ENCODE measurements at regions not wholly inside any gene's neighbourhood (a gene's known extent, or its start where the extent isn't known, plus 50 kb on each side); places are given as distances from the start of the nearest gene placed in this dataset.

DNA sequence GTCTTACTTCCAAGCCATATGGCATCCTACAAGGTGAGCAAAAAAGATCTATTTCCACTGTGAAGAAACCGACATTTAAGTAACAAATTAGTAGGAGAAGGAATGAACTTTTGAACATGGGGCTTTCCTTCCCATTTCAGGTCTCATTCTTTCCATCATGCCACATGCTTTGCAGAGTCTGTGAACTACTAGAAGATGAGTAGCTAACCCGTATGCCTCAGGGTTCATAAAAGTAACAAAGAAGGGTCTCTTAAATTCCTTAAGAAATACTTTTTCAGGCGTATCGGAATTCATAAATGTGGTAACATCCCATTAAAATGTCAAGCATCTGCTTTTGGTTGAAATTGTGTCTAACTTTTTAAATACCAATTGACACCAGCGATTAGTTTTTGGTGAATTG, 81.3 kb upstream of the TNS3 start:
- no peak for DNase-seq

DNA sequence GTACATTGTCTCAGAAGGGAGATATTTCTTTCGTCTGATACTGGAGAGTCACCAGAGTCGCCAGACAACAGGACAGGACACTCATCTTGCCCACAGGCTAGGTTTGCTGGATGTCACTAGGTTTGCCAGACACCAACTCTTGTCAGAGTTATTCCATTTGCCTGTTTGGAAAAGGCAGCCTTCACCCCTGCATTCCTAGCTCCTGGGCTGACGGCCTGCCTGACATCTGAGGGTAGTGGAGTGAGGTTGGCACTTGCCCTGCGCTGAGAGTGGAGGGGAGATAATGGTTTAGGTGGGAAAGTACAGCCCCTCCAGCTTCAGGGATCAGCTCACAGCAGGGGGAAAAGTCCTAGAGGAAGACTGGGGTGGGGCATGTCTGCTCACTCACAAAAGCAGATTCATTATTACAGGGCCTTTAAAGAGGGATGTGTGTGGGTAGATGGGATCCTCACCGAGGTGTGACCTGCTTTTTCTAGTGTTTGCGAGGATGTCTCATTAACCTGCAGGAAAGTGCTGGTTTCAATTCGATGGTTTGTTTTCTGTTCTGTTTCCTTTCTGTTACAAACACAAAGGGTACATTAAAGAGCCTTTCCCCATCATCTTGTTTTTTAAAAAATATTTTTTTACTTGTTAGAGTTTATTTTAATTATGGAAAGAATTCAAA, 79.3 kb upstream of the TNS3 start:
- no peak for DNase-seq

DNA sequence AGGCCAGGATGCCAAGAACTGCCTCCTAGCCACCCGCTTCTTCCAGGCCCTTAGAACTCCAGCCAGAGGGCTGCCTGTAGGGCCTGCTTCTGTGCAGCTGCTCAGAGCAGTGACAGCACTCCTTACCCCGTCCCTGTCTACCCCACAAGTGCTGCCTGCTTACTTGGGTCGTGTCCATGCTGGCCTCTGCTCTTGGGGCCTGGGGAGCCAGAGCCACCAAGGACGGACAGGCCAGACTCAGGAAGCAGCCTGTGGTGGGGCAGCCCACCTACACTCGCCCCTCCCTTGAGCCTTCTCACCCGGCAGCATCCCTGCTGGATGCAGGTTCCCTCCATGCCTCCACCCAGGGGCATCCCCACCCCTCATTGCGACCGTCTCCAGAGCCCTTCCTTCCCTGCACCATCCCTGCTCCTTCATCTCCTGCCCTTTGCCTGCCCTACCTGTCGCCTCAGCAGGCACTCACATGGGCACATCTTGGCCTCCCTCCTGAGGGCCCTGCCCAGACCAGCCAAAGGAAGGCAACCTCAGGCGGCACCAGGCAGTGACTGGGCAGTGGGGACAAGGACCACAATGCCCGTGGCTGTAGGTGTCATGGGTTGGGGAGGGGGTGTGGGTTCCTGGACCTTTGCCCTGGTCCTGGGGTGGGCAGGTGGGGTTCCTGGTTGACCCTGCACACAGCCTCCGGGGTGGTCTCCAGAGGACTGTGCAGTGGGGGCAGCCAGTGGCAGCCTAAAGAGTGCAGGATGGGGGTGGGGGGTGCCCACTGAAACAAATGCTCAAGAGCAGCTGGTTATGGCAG, 78.0 kb upstream of the TNS3 start:
- DNase-seq, result no peak

DNA sequence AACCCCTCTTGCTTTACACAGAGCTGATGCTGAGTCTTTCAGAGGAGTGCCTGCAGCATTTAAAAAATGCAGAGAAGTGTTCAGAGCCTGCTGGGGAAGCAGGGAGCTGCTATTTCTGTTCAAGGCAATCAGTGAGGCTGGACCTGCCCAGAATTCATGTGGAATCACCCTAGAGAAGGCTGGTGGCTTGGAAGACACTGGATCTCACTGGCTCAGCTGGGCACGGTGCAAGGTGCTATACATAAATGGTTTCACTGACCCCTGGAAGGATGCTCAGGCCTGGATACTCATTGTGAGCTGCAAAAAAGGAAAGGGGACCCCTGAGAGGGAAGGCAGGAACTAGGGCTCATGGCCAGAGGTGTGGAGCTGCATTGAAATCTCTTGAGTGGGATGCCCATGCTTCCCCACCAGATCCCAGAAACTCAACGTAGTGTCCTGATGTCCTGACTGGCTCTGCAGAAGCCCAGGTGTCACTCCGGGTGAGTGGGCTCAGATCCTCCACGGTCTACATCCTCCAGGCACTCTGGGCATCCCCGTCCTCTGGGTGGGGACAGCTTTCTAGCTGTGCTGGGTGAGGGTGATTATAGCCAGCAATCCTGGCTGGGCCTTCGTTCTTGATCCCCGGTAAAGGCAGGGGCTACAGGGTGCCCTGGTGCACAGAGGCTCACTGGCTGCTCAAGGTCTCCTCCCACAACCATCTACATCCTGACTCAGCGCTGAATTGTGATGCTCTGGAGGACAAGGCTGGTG, 77.2 kb upstream of the TNS3 start:
- no peak for DNase-seq

DNA sequence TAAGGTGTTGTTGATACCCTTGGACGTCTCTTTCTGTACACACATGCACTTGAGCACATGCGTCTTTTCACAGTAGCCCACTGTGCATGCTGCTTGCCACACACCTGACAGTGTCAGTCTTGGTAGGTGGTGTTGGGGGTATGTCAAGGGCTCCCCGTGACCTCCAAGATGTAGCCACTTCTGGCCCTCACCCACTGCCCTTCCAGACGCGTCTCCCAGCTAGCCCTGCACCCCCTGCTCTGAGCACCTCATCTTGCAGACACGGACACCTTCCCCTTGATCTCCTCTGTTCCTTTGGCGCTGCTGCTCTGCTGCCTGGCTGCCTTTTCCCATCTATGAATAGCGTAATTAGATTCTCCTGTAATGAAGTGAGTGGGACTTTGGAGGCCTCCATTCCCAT, 75.2 kb upstream of the TNS3 start:
- no peak for DNase-seq

DNA sequence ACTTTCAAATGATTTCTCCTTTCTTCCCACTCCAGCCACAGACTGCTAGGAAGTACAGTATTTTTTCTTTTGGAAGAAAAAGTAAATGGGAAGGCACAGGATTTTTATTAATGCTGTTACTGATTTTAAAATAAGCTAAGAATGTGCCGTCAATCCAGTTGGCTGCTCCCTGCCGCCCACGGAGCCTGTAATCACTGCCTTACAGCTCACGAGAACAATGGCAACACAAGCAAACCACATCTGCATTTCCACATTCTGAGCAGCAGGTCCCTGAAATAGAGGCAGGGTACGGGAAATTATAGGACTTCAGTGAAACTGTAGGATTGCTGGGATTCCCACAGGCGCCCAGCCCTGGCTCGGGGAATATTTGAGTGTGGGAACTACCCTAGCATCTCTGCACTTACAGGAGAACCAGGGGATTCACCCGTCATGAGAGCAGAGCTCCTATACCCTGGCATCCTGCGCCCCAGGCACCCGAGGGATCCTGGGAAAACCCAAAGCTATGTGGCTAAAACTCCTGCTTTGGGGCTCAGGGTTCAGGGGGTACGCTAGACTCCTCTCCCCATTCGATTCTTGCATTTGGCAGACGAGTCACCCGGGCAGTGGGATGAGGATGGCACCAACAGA, 72.9 kb upstream of the TNS3 start:
- no peak for DNase-seq

DNA sequence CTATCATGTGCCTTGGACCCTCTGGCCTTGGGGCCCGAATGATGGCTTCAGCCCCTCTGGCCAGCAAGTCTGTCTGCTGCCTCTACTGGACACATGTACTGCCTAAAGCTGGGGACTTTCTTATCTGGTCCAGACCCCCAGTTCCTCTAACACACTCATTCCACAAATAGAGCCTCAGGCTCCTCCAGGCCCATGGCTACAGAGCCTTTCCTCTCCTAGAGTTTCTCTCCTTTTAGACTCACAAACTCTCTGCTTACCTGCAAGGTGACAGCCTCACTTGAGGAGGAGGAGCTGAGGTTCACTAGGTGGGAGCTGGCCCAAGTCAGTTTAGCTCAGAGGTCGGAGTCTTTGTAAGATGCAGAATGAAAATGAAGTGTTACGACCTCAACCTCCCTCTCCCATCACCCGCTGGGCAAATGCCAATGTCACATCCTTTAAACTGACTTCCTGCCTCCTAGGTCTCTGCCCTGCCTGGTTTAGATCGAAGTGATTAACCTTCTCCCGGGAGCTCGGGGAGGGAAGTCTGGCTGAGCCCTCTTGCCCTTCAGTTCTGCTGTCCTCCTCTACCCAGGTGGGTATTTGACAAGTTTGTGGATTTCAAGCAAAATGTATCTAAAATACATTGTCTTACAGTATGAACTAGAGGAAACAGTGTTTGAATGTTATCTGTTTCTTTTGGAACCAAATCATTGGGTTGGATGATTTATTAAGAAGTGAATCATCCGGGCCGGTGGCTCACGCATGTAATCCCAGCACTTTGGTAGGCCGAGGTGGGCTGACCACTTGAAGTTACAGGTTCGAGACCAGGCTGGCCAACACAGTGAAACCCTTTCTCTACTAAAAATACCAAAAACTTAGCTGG, 71.9 kb upstream of the TNS3 start:
- DNase-seq, result no peak

DNA sequence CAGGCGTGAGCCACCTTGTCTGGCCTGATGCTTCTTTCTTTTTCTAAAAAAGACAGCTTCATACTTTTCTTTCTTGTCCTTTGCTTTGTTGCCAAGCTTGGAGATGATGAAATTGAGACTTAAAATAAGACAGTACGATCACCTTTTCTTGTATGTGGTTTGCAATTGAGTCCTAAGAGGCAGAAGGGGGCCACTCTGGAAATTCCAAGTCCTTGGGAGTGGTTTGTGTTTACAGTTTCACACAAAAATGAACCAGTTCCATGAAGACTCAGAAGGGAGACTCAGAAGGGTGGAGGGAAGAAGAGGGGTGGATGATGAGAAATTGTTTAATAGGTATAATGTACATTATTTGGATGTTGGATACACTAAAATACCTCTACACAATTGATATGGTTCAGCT, 70.7 kb upstream of the TNS3 start:
- no peak for DNase-seq

DNA sequence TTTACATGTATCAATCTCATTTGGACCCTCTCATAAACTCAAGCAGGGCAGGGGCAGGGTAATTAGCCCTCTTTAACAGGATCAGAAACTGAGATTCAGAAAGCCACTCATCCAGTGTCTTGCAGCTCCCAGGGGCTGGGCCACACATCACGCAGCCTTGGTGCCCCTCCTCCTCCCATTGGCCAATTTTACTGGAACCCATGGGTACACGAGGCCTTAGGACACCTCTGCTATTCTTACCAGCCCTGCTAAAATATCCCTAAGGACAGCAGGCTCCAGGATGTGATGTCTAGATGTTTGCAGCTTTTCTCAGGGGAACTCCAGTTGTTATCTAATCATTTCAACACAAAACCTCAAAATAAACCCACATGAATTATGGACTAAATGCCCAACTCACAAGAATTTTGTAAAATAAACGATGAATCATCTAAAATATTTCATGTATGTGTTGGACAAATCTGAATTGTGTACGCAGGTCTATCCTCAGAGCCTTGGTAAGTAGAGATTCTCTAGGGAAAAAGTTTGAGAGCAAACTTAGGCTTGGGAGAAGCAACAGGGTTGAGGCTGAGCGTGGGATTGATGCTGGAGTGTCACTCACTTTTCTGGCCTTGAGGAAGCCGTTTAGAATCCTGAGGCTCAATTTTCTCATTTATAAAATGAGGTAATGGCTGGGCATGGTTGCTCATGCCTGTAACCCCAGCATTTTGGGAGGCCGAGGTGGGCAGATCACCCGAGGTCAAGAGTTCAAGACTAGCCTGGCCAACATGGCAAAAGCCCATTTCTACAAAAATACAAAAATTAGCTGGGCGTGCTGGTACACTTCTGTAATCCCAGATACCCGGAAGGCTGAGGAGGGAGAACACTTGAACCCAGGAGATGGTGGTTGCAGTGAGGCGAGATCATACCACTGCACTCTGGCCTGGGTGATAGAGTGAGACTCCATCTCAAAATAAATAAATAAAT, 69.7 kb upstream of the TNS3 start:
- DNase-seq, result no peak

DNA sequence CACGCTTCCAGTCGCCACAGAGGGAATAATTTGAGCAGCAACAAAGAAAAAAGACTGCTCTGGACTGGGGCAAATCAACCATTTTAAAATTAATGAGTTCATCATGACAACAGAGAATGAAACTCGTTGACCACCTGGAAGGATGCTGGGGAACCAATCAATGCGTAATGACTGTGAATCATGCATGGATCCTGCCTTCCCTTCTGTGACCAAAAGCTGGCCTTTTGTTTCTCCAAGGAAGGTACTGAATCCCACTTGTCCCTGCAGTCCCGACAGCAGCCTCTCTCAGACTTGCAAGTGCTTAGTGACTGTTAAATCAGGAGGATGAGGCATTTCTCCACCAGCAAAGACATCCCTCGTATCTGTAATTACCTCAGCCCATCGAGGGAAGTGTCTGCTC, 68.0 kb upstream of the TNS3 start:
- peak; percentile 31 for DNase-seq

DNA sequence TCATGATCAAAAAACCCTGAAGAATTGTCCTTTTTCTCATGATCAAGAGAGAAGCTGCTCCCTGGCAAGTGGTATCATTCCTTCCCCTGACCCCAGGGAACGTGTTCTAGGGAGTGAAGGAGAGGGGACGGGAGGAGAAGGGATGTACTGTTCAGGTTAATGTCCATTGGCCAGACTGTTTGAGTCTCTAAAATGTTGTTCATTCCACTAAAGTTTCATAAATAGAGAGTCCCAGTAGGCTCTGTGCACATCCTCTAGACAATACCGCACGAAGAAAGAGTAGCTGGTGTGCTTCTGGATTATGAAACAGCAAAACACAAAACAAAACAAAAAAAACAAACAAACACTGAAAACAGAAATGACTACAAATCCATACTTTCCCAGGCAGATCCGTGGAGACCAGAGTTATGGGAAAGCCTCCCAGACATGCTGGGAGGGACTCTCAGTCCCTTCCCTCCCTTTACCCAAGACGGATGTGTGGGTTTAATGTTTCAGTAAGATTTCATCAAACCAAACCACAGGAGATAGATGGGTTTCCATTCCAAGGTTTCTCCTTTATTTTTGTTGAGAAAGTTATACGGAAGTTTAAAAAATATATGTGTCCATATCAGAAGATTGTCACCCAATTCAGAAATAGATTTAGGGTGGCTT, 66.5 kb upstream of the TNS3 start:
- no peak for DNase-seq

DNA sequence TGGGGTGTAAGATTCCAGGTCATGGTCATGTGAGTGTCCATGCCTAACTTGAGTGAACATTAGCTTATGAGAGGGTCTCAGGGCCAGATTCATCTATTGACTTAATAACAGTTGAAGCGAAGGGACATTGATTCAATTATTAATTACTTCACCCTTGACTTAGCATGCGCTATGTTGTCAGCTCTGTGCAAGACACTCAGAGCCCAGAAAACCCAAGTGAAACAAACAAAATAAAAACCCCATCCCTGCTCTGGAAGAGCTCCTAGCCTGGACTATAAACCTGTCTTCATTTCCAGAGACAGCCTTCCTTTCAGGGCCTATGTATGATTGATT, 66.0 kb upstream of the TNS3 start:
- DNase-seq, result no peak

DNA sequence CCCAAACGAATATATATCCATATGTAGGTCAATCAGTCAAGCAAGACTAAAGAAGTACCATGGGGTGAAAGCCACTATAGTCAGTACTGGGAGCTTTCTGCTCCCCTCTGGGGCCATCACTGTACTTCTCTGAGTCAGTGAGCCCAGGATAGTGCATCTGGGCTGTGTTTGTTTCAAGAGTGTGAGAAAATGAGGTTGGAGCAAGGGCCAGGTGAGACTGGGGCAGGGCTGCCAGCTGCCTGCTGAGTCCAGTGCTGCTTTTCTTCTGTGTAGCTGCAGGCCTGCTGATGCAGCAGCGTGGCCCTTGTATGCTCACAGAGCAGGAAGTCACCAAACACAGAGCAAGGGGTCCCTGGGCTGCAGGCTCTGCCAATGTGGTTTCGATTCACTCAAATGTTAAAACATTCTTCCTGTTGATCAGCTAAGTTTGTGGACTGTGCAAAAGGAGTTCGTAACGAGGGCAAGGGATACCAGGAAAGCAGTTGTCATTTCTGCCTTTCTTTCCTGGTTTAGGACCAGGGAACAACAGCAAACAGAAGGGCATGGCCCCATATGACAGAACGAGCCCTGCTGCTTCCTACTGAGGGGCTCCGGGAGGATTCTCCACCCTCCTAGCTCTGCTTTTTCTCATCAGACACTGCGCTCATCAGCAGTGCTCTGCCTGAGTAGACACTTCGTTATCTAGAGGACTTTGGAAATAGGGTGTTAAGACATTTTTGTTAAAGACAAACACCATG, 65.4 kb upstream of the TNS3 start:
- DNase-seq, result peak; percentile 69

DNA sequence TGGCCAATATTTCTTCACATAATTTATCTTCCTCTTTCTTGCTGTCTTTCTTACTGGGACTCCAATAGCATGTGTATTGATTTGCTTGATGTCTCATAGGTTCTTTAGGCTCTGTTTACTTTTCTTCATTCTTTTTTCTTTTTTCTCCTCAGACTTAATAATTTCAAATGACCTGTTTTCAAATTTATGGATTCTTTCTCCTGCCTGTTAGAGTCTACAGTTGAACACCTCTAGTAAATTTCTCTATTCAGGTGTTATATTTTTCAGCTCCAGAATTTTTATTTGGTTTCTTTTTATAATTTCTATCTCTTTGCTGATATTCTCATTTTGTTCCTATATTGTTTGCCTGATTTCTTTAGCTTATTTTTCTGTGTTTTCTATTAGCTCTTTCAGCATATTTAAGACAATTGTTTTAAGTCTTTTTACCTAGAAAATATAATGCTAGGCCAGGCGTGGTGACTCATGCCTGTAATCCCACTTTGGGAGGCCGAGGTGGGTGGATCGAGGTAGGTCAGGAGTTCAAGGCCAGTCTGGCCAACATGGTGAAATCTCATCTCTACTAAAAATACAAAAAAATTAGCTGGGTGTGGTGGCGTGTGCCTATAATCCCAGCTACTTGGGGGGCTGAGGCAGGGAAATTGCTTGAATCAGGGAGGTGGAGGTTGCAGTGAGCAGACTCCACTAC, 61.9 kb upstream of the TNS3 start:
- no peak for DNase-seq

DNA sequence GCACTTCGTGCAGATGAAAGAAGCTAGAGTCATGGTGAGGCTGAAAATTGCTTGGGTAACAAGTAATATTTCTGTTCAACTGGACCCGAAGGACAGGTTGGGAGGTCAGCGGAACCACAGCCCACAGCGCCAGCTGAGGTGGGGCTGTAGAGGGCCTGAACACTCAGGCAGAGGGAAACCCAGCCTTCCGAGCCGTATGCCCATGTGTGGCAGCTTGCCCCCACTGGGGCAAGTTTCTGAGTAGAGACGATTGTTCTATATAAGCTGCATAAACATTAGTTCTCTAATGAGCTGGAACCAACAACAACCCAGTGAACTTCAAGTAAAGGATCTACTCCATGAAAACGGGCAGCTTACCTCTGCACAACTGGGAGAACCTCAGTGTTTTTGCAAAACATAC, 58.4 kb upstream of the TNS3 start:
- no peak for DNase-seq

DNA sequence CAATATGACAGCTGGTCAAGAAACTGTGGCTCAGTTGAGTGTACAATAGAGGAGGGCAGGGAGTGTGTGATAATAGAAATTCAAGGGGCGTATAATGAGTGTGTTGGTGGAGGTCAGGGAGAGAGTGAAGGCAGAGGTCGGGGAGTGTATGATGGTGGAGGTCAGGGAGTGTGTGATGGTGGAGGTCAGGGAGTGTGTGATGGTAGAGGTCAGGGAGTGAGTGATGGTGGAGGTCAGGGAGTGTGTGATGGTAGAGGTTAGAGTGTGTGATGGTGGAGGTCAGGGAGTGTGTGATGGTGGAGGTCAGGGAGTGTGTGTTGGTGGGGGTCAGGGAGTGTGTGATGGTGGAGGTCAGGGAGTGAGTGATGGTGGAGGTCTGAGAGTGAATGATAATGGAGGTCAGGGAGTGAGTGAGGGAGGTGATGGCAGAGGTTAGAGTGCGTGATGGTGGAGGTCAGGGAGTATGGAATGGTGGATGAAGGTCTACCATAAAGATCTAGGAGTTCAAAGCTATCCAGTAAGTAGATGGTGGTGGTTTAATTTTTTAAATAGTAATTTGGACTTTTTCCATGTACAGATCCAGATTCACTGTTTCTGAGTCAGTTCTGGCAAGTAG, 57.7 kb upstream of the TNS3 start:
- DNase-seq, result no peak

DNA sequence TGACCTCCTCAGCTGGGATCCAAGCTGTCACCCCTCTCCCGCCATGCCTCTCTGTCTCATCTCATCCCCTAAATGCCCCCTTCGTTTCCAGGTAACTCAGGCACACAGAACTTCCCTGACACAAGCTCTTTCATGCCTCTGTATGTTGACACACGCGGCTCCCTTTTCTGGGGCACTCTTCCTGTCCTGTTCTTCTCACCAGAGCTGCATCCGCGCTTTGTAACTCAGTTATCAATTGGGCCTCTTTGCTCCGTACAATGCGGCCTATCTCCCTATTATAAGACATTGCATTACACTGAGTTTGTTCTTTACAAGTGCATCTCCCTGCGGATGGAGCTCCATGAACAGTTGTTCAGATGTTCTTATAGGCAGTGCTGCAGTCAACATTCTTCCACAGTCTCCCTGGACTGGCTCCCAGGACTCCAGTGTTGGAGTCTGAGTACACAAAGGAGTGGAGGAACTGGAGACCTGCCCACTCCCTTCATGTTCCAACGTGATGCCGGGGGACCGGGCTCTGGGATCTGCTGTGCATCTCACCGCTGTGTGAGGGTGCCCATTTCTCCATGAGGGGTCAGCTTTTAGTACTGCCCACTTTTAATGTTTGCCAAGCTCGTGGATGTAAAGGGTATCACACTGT, 56.9 kb upstream of the TNS3 start:
- DNase-seq, result no peak

DNA sequence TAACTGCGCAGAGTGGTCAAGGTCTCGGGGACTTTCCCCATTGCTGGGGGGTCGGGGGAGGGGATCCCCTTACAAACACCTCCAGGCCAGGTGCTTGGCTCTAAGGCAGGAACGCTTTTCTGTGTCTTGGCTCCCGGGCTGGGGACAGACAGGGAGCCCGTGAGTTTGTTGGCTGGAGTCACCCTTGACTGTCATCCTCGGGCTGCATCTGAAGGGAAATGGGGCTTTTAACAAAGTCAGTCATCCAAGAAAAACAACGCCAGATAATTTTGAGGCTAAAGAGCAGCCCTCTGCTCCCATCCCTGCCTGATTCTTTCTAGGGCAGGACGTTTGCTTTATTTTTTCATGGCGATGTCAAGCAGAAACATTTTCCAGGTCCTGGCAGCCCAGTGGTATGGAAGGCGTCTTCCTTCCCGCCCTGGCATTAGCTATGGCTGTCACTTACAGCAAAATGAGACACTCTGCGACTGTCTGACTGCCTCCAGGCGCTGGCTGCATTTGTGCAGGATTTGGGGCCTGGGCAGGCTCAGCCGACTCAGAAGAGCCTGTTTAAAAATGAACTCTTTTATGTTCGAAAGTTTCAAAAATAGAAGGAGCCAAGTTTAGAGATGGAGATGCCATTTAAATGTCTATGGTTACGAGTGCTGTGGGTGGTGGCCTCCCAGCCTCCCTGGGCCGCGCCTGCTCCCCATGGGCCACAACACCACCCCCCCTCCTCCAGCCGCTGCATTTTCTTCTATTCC, 54.7 kb upstream of the TNS3 start:
- no peak for DNase-seq

All from NCI-H146 (cell line).